ENCODE measurements at regions not wholly inside any gene's neighbourhood (a gene's known extent, or its start where the extent isn't known, plus 50 kb on each side); places are given as distances from the start of the nearest gene placed in this dataset.

GRCh38 chr4:124491361-124492145, 221.0 kb downstream of the ANKRD50 start:
- no peak for DNase-seq (ENCODE audit: low spot score)
- no peak overlapping the region for H3K4me3 ChIP-seq (ENCODE audit: low read depth, low read length, poor library complexity, severe bottlenecking)
- H3K4me1 ChIP-seq (ENCODE audit: insufficient read depth, low read length, poor library complexity, severe bottlenecking): no peaks in the 10 kb centered on the region
- CTCF ChIA-PET (ENCODE audit: unreplicated experiment): no interaction called here
- no peaks in the 10 kb centered on the region for H3K79me2 ChIP-seq (ENCODE audit: insufficient read depth, low read depth, low read length)
- no peak overlapping the region for H3K27ac ChIP-seq (ENCODE audit: low read depth, low read length, poor library complexity, severe bottlenecking)
- no peak overlapping the region for H2AFZ ChIP-seq (ENCODE audit: low read length)
- H3K9me2 ChIP-seq (ENCODE audit: insufficient read depth, low read length): no peaks in the 10 kb centered on the region
- no TSS peak for BruUV-seq (replicated peaks)
- no peak overlapping the region for H3K4me2 ChIP-seq (ENCODE audit: low read length)
- H3K36me3 ChIP-seq (ENCODE audit: insufficient read depth, low read length): no peaks in the 10 kb centered on the region
- H3K9me3 ChIP-seq (ENCODE audit: low read length): no peaks in the 10 kb centered on the region
- POLR2A ChIA-PET: no interaction called here
- intact Hi-C loops (cut with micrococcal nuclease; ENCODE audit: unreplicated experiment): no loop called here
- H4K20me1 ChIP-seq (ENCODE audit: insufficient read depth, low read length): no peaks in the 10 kb centered on the region
- TF ChIP-seq CTCF (conservative IDR thresholded peaks at IDR 0.05; ENCODE audit: low read length) (no peak), EZH2phosphoT487 (IDR thresholded peaks at IDR 0.05; ENCODE audit: borderline replicate concordance, low read depth, low read length) (no peak)

- POLR2A ChIA-PET: no interaction called here
- Histone ChIP-seq H2AFZ (ENCODE audit: low read length) (no peak overlapping the region), H3K79me2 (ENCODE audit: insufficient read depth, low read depth, low read length) (no peaks in the 10 kb centered on the region), H3K4me2 (ENCODE audit: low read length) (no peak overlapping the region), H3K36me3 (ENCODE audit: insufficient read depth, low read length) (no peaks in the 10 kb centered on the region), H3K4me1 (ENCODE audit: insufficient read depth, low read length, poor library complexity, severe bottlenecking) (no peaks in the 10 kb centered on the region), H3K9me2 (ENCODE audit: insufficient read depth, low read length) (no peaks in the 10 kb centered on the region), H3K4me3 (ENCODE audit: low read depth, low read length, poor library complexity, severe bottlenecking) (no peak overlapping the region), H3K27ac (ENCODE audit: low read depth, low read length, poor library complexity, severe bottlenecking) (no peak overlapping the region), H4K20me1 (ENCODE audit: insufficient read depth, low read length) (no peaks in the 10 kb centered on the region), H3K9me3 (ENCODE audit: low read length) (no peaks in the 10 kb centered on the region)
- DNase-seq (ENCODE audit: low spot score): no peak
- intact Hi-C loops (cut with micrococcal nuclease; ENCODE audit: unreplicated experiment): no loop called here
- CTCF ChIA-PET (ENCODE audit: unreplicated experiment): no interaction called here
- no TSS peak for BruUV-seq (replicated peaks)
- no peak for TF ChIP-seq EZH2phosphoT487 (IDR thresholded peaks at IDR 0.05; ENCODE audit: borderline replicate concordance, low read depth, low read length)
- TF ChIP-seq CTCF (conservative IDR thresholded peaks at IDR 0.05; ENCODE audit: low read length): no peak
Observed at GRCh38 chr4:124499261-124499660, 213.3 kb downstream of the ANKRD50 start.

- Histone ChIP-seq H3K79me2 (ENCODE audit: insufficient read depth, low read depth, low read length) (no peaks in the 10 kb centered on the region), H3K36me3 (ENCODE audit: insufficient read depth, low read length) (no peaks in the 10 kb centered on the region), H3K9me2 (ENCODE audit: insufficient read depth, low read length) (no peaks in the 10 kb centered on the region), H3K27ac (ENCODE audit: low read depth, low read length, poor library complexity, severe bottlenecking) (no peak overlapping the region), H3K4me3 (ENCODE audit: low read depth, low read length, poor library complexity, severe bottlenecking) (no peak overlapping the region), H3K9me3 (ENCODE audit: low read length) (no peaks in the 10 kb centered on the region), H3K4me2 (ENCODE audit: low read length) (no peak overlapping the region), H2AFZ (ENCODE audit: low read length) (no peak overlapping the region), H4K20me1 (ENCODE audit: insufficient read depth, low read length) (no peaks in the 10 kb centered on the region), H3K4me1 (ENCODE audit: insufficient read depth, low read length, poor library complexity, severe bottlenecking) (no peaks in the 10 kb centered on the region)
- intact Hi-C loops (cut with micrococcal nuclease; ENCODE audit: unreplicated experiment): no loop called here
- CTCF ChIA-PET (ENCODE audit: unreplicated experiment): no interaction called here
- TF ChIP-seq CTCF (conservative IDR thresholded peaks at IDR 0.05; ENCODE audit: low read length) (no peak), EZH2phosphoT487 (IDR thresholded peaks at IDR 0.05; ENCODE audit: borderline replicate concordance, low read depth, low read length) (no peak)
- POLR2A ChIA-PET: no interaction called here
- BruUV-seq (replicated peaks): no TSS peak
- DNase-seq (ENCODE audit: low spot score): no peak
Observed at GRCh38 chr4:124501576-124501975, 211.0 kb downstream of the ANKRD50 start.

Data from OCI-LY7 (cell line).